Activated T-helper 1 cell treated with anti-CD3 and anti-CD28 coated beads, Interleukin-12 subunit alpha, Interleukin-12 subunit beta, Interleukin-2, Interleukin-4 antibody, amounts not matched to agents 30 ng/mL and 10 ng/mL and 1 ng/mL, durations not matched to agents 14 hours and 24 hours and 36 hours (primary cell): ENCODE measurements at regions not wholly inside any gene's neighbourhood (a gene's known extent, or its start where the extent isn't known, plus 50 kb on each side); places are given as distances from the start of the nearest gene placed in this dataset.

Source experiments
- DNase-seq: peaks from one replicate; pipeline ENCODE4 v3.0.0; 2021; ENCODE audit warnings: low spot score
- H3K27ac Mint-ChIP-seq: one replicate; pipeline ENCODE4 v1.8.0; 2021; ENCODE audit warnings: mild to moderate bottlenecking, mixed read lengths
- H3K27me3 Mint-ChIP-seq: one replicate; pipeline ENCODE4 v1.8.0; 2022; ENCODE audit warnings: mild to moderate bottlenecking, moderate library complexity, mixed read lengths; ENCODE audit not compliant: insufficient read depth
- H3K36me3 Mint-ChIP-seq: one replicate; pipeline ENCODE4 v1.8.0; 2021; ENCODE audit warnings: low read depth, mixed read lengths
- H3K4me1 Mint-ChIP-seq: one replicate; pipeline ENCODE4 v1.8.0; 2021; ENCODE audit warnings: low read depth, mixed read lengths
- H3K4me3 Mint-ChIP-seq: one replicate; pipeline ENCODE4 v1.8.0; 2021; ENCODE audit warnings: mild to moderate bottlenecking, moderate library complexity, mixed read lengths
- H3K9me3 Mint-ChIP-seq: one replicate; pipeline ENCODE4 v1.8.0; 2021; ENCODE audit warnings: mixed read lengths
- intact Hi-C: fragments of 100-400 bp; cut with micrococcal nuclease; formaldehyde crosslinking; loops from one replicate; pipeline ENCODE4 v1.15.1; 2024

DNA sequence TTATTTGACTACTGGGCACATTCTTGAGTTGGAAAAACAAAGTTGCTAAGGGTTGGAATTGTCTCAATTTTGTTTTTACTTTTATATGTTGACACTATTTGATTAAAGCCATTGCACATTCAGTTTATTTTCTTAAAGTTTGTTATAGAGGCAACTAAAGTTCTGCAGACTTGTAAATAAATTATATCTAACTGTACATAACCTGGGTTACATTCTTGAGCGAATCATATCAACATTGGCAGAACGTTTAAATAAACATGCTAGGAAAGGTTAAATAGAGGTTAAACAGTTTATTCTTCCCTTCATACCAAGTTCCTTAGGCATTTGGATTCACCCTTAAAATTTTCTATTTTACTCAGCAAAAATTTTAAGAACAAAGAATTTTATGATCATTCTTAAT, 74.5 kb downstream of the UCHL1 start:
- no peak overlapping the region for H3K4me3 Mint-ChIP-seq
- H3K27me3 Mint-ChIP-seq: no peaks in the 10 kb centered on the region
- DNase-seq: no peak
- H3K36me3 Mint-ChIP-seq: no peaks in the 10 kb centered on the region
- H3K27ac Mint-ChIP-seq: no peak overlapping the region
- intact Hi-C loops: no loop called here
- H3K9me3 Mint-ChIP-seq: no peaks in the 10 kb centered on the region
- H3K4me1 Mint-ChIP-seq: no peaks in the 10 kb centered on the region

DNA sequence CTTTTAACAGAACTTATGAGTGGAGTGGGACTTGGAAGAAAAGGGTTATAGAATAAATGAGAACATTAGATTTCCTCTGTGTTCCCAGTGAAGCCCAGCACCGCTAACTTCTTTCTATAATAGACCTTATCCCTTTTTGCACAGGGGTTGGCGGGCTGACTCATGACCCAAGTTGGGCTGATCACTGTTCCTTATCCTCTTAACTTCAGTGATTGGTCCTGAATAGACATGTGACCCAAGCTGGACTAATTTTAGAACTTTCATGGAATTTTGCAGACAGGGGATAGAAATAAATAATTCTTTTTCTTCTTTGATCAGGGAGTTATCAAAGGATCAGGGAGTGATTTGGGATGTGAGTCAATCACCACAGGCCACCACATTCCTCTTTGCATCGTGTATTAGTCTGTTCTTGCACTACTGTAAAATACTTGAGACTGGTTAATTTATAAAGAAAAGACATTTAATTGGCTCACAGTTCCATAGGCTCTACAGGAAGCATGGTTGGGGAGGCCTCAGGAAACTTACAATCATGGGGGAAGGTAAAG, 75.9 kb downstream of the UCHL1 start:
- DNase-seq: no peak
- Mint-ChIP-seq H3K27me3 (no peaks in the 10 kb centered on the region), H3K9me3 (no peaks in the 10 kb centered on the region), H3K27ac (no peak overlapping the region), H3K4me1 (no peaks in the 10 kb centered on the region), H3K36me3 (no peaks in the 10 kb centered on the region), H3K4me3 (no peak overlapping the region)
- intact Hi-C loops: no loop called here

DNA sequence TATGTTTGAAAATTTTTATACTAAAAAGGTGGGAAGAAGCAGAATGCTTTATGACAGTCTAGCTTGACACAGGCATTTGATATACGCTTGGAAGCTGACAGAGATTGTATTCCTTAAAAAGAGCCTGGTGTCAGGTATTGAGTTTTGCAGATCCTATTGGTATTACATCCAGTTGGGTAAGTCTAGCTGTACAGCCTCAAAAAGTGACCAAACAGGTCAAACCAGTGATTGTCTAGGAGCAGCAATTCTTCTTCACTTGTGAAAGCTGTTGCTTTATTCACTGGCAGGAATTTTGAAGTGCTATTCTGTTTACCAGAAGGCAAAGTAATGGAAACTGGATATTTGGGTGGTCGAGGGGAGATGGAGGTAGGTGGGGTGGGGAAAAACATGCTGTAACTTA, 77.5 kb downstream of the UCHL1 start:
- no peak overlapping the region for H3K27ac Mint-ChIP-seq
- H3K9me3 Mint-ChIP-seq: peaks cover 2% of the 10 kb centered on the region
- DNase-seq: no peak
- H3K27me3 Mint-ChIP-seq: no peaks in the 10 kb centered on the region
- no peaks in the 10 kb centered on the region for H3K36me3 Mint-ChIP-seq
- no peak overlapping the region for H3K4me3 Mint-ChIP-seq
- intact Hi-C loops: no loop called here
- no peaks in the 10 kb centered on the region for H3K4me1 Mint-ChIP-seq

DNA sequence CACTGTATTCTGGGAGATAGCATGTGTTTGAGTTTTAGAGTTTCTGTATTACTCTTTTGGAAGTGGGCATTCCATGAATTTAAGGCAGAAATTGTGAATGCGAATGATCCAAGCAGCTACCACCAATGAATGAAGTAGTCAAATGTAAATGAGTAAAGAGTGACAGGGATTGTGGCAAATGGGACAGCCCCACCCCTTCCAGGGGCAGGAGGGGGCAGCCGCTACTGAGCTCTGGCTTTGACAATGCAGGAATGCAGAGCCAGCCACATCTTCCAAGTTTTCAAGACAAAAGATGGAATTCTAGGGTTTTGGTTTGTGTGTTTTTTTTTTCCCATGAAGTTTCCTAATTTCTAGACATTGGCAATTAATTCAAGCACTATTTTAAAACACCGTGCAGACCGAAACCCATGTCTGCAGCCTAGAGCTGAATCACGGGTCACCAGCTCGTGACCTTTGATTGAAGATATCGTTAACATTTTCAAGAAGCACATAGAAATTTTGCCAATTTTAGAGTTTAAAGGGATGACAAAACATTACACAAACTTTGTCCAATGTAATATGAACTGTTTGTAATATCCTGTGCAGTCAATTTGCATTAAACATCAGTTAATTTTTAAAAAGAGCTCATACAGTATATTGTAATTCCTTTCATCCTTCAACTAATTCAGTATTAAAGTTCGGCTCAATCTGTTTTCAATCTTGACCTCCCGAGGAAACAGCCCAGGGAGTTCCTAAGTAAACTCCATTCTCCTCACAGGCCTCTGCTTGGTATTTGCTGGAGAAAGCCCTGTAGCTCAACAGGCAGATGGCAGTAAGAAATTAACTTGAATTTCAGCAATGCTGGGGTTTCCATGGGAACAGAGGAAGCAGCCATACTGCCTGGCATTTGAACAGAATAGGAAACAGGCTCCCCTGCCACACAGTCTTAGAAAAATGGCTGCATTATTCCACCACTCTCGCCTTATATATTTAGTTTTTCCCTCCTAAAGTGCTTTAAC, 83.4 kb downstream of the UCHL1 start:
- no peaks in the 10 kb centered on the region for H3K4me1 Mint-ChIP-seq
- H3K27me3 Mint-ChIP-seq: no peaks in the 10 kb centered on the region
- no peak overlapping the region for H3K27ac Mint-ChIP-seq
- no peaks in the 10 kb centered on the region for H3K36me3 Mint-ChIP-seq
- peaks cover 5% of the 10 kb centered on the region for H3K9me3 Mint-ChIP-seq
- H3K4me3 Mint-ChIP-seq: no peak overlapping the region
- intact Hi-C loops: no loop called here
- no peak for DNase-seq

DNA sequence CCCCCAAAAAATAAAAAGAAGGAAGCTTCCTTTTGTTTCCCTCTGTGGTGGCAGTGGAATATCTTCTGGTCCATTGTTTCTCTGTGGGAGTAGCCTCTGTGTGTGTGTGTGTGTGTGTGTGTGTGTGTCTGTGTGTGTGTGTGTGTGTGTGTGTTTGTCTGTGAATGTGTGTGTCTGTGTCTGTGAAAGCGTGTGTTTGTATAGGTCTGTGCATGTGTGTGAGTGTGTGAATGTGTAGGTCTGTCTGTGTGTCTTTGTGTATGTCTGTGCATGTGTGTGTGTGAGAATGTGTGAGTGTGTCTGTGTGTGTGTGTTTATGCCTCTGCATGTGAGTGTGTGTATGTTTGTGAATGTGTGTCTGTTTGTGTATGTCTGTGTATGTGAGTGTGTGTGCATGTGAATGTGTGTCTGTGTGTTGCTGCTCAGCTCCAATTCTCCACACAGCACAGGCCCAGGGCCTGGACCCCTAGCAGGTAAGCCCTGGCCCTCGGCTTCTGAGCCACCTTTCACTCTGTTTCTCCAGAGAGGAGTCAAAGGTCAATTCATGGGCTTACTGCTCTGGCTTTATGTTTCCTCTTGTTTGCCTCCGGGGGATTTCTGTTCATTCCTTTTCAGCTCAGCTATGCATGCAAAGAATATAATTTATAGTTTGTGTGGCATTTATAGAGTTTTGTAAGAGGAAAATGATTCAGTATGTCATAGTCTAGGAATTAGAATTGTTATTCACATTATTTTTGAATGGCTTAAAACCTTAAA, 89.8 kb downstream of the UCHL1 start:
- H3K27me3 Mint-ChIP-seq: no peaks in the 10 kb centered on the region
- DNase-seq: no peak
- no peaks in the 10 kb centered on the region for H3K4me1 Mint-ChIP-seq
- no peak overlapping the region for H3K27ac Mint-ChIP-seq
- no peaks in the 10 kb centered on the region for H3K36me3 Mint-ChIP-seq
- no peak overlapping the region for H3K4me3 Mint-ChIP-seq
- intact Hi-C loops: no loop called here
- no peaks in the 10 kb centered on the region for H3K9me3 Mint-ChIP-seq

DNA sequence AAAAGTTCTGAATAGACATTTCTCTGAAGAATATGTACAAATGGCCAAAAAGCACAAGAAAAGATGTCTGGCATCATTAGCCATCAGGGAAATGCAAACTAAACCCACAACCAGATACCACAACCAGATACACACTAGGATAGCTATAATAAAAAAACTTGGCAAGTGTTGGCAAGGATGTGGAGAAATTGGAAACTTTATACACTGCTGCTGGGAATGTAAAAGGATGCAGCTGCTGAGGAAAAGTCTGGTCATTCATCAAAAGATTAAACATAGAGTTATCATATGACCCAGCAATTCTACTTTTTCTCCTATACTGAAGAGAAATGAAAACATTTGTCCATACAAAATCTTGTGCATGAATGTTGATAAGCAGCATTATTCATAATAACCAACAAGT, 92.3 kb downstream of the UCHL1 start:
- peaks cover 5% of the 10 kb centered on the region for H3K27me3 Mint-ChIP-seq
- DNase-seq: no peak
- H3K4me3 Mint-ChIP-seq: no peak overlapping the region
- intact Hi-C loops: no loop called here
- H3K27ac Mint-ChIP-seq: no peak overlapping the region
- H3K4me1 Mint-ChIP-seq: no peaks in the 10 kb centered on the region
- no peaks in the 10 kb centered on the region for H3K36me3 Mint-ChIP-seq
- H3K9me3 Mint-ChIP-seq: peaks cover 5% of the 10 kb centered on the region

DNA sequence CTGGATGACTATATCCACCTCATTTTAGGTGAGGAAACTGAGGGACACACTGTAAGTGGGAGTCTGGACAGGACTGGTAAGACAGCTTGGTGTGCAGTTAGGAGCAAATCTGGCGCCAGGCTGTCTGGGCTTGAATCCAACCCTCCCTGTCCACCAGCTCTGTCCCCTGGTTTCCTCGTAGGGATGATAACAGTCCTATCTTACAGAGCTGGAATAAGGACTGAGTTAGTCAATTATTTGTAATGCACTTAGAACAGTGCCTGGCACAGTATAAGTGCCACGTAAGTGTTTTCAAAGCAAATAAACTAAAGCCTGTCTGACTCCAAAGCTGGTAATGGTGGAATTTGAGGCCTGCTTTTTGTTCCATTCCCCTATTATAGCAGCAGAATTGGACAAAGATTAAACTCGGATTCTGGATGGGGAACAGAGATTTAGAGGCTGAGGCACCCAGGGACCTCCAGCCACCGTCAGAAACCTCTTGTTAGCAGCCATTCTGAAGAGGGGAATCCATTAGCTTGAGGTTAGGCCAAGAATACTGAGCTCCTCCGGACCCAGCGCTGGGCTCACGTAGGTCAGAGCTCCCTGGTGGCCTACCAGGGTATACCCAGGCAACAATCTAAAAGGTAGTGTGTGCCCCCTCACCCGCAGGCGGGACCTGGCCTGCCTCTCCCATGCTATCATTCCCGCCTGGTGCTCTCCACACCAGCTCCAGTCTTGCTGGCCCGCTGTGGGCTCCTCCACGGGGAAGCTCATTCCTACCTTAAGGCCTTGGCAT, 102.1 kb downstream of the UCHL1 start:
- H3K4me1 Mint-ChIP-seq: no peaks in the 10 kb centered on the region
- H3K27me3 Mint-ChIP-seq: peaks cover 40% of the 10 kb centered on the region
- H3K36me3 Mint-ChIP-seq: no peaks in the 10 kb centered on the region
- no peak overlapping the region for H3K27ac Mint-ChIP-seq
- no peak for DNase-seq
- H3K9me3 Mint-ChIP-seq: no peaks in the 10 kb centered on the region
- intact Hi-C loops: no loop called here
- no peak overlapping the region for H3K4me3 Mint-ChIP-seq

DNA sequence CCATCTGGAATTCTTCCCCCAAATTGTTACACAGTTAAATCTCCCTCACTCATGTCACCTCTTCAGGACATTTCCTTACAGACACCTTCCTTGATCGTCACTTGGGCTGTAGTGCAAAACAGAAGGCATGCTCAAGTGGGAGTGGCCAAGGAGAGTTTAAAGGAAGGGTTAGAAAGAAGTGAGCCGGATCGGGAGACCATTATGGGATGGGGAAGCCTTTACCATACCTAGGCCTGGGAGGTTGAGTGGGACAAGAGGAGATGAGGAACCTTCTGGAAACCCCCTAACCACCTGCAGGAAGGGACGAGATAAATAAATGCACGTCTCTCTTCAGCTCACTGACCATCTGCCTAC, 102.7 kb downstream of the UCHL1 start:
- H3K4me3 Mint-ChIP-seq: no peak overlapping the region
- no peak for DNase-seq
- peaks cover 40% of the 10 kb centered on the region for H3K27me3 Mint-ChIP-seq
- no peaks in the 10 kb centered on the region for H3K36me3 Mint-ChIP-seq
- intact Hi-C loops: no loop called here
- no peak overlapping the region for H3K27ac Mint-ChIP-seq
- no peaks in the 10 kb centered on the region for H3K4me1 Mint-ChIP-seq
- no peaks in the 10 kb centered on the region for H3K9me3 Mint-ChIP-seq

DNA sequence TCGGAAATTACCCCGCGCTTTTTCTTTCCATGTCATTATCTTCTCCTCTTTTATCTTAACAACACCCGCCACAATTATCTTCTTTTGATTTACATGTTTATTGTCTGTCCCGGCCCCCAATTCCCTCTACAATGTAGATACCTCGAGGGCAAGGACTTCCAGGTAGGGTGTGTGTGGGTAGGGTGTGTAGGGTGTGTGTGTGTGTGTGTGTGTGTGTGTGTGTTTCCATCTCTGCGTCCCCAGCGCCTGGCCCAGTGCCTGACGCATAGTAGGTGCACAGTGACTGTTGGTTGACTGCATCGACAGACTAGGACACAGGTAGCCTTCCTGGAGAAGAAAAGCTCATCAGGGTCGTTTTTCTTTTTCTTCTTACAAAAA, 103.1 kb downstream of the UCHL1 start:
- no peak for DNase-seq
- Mint-ChIP-seq H3K9me3 (no peaks in the 10 kb centered on the region), H3K36me3 (no peaks in the 10 kb centered on the region), H3K4me3 (no peak overlapping the region), H3K27ac (no peak overlapping the region), H3K27me3 (peaks cover 42% of the 10 kb centered on the region), H3K4me1 (no peaks in the 10 kb centered on the region)
- intact Hi-C loops: loop anchor here (10.0 kb wide), 1 partner anchor 505 kb away; no protein-coding TSS in a partner anchor

DNA sequence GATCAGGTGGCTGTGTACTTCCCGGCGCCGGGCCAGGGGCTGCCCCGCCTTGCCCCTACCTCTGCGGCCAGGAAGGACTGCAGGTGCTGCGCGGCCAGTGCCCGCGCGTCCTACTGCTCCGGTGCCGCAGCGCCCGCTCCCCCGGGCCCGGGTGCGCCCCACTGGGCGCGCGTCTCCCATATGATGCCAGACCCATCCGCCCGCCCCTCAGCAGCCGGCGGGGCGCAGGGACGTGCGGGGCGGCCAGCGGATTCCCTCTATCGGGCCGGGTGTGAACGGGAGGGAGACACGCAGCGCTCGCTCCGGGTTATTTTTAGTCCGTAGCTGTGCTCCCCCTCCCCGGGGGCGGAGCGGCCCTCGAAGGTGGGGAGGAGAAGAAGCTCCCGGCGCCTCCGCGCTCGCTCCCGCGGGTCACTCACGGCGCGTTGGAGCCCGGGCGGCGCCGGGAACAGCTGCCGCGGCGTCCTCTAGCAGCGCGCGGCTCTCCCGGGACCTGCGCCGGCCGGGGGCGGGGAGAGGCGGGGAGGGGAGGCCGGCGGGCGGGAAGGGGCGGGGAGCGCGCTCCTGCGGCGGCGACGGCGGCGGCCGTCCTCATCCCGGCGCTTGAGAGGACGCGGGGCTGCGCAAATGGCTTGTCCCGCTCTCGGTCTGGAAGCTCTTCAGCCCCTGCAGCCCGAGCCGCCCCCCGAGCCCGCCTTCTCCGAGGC, 103.6 kb downstream of the UCHL1 start:
- intact Hi-C loops: loop anchor here (10.0 kb wide), 1 partner anchor 504 kb away; no protein-coding TSS in a partner anchor
- no peak overlapping the region for H3K4me3 Mint-ChIP-seq
- no peaks in the 10 kb centered on the region for H3K4me1 Mint-ChIP-seq
- DNase-seq: no peak
- H3K9me3 Mint-ChIP-seq: no peaks in the 10 kb centered on the region
- H3K27me3 Mint-ChIP-seq: peaks cover 47% of the 10 kb centered on the region
- no peak overlapping the region for H3K27ac Mint-ChIP-seq
- H3K36me3 Mint-ChIP-seq: no peaks in the 10 kb centered on the region

DNA sequence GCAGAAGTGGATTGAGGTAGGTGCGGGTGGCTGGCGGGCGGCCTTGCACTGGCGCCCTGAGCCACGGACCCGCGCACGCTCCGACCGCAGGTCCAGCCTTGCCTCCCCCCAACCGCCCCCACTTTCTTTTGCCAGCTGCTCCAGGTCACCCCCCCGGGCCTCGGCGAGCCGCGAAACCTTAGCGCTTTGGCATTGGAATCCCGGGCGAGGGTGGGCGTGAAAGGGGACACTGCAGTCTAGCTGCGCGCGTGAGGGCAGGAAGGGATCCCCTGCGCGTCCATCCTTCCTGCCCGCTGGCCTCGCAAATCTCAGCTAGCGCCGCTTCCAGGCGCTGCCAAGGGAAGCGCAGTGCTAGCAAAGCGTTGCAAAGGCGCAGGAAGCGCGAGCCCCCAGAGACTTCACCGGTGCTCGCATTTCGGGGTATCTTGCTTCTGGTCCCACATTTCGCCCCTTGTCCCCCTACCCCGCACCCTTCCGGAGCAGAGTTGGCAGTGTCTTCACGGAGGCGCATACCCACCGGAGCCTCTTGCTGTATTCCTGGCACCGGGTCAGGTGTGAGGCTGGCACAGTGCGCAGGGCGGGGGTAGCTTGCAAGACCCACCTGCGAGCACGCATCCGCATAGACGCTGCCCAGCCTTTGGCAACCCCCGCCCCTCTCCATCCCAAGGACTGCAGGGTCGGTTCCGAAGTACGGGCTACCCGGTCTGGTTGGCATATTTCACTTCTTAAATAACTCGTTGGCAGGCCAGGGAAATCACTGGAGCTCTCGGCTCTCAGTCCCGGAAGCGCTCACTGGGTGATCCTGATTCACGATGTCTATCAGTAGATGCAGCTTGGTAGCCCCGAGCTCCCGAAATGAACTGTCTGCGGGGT, 104.4 kb downstream of the UCHL1 start:
- intact Hi-C loops: loop anchor here (10.0 kb wide), 1 partner anchor 504 kb away; no protein-coding TSS in a partner anchor
- Mint-ChIP-seq H3K9me3 (no peaks in the 10 kb centered on the region), H3K27ac (no peak overlapping the region), H3K4me1 (no peaks in the 10 kb centered on the region), H3K4me3 (no peak overlapping the region), H3K27me3 (peaks cover 49% of the 10 kb centered on the region), H3K36me3 (no peaks in the 10 kb centered on the region)
- no peak for DNase-seq
